SK-N-MC (cell line): ENCODE measurements at regions not wholly inside any gene's neighbourhood (a gene's known extent, or its start where the extent isn't known, plus 50 kb on each side); places are given as distances from the start of the nearest gene placed in this dataset.

ENCODE experiments used
- EZH2 ChIP-seq: fragments of 200-600 bp; sonication (generic); IDR thresholded peaks from one replicate; pipeline ENCODE4 v1.6.1; 2017; ENCODE audit warnings: antibody characterized with exemption
- FOXP2 ChIP-seq: optimal IDR thresholded peaks from 2 replicates; pipeline ENCODE3; 2011; ENCODE audit warnings: mild to moderate bottlenecking, moderate library complexity; ENCODE audit not compliant: insufficient read depth; ENCODE audit errors: extremely low read length, control extremely low read depth
- POLR2AphosphoS5 ChIP-seq: IDR thresholded peaks from 2 replicates; pipeline ENCODE4 v1.6.1; 2012; ENCODE audit warnings: mild to moderate bottlenecking, low read depth, low read length, borderline replicate concordance

GRCh38 chrX:39691724-39692123 lies 406.0 kb downstream of the BCOR start:
- TF ChIP-seq EZH2 (no peak), POLR2AphosphoS5 (no peak), FOXP2 (no peak)
